A549 (cell line): ENCODE measurements at regions not wholly inside any gene's neighbourhood (a gene's known extent, or its start where the extent isn't known, plus 50 kb on each side); places are given as distances from the start of the nearest gene placed in this dataset.
A peak's percentile ranks its signal among the peaks of the same experiment; 100 is the strongest.
"Not testable (repeated sequence)": the region's sequence is repeated elsewhere in the genome, so short reads cannot be mapped to it uniquely, and the experiment has no call there.

ENCODE experiments used
- ATAC-seq, 2 experiments: fragments of 200-7000 bp in 1 of 2; fragments of >200 bp in 1 of 2; cut with Nextera tagmentation in 1 of 2; cut with Tn5 transposase in 1 of 2; 3 replicates each; pipeline versions ENCODE4 v1.8.0 to v1.9.1; 2018 to 2020; ENCODE audit warnings: mild to moderate bottlenecking in 1 of 2, moderate library complexity in 1 of 2
- CTCF ChIA-PET: fragments of 300-600 bp; sonication (Branson Sonifier 250); formaldehyde crosslinking; extraction: SDS; loops from one replicate; lab custom pipeline; 2021; ENCODE audit warnings: antibody characterized with exemption, inconsistent platforms; lab: Yijun Ruan, JAX
- POLR2A ChIA-PET: fragments of 350-600 bp; formaldehyde crosslinking; extraction: SDS; loops from one replicate; lab custom pipeline; 2021; ENCODE audit warnings: antibody characterized with exemption, inconsistent platforms; lab: Yijun Ruan, JAX
- DNase-seq, 2 experiments: peaks; one replicate each; pipeline versions ENCODE4 v3.0.0 to v3.0.0-alpha.2; 2011 to 2016; ENCODE audit warnings: low read depth in 1 of 2, low spot score in 1 of 2
- FAIRE-seq: peaks from 2 replicates; lab custom pipeline; 2011; peaks lifted over from hg19 to GRCh38; lab: Jason Lieb, UNC
- H3K27ac ChIP-seq, 2 experiments: fragments of >200 bp; sonication (Bioruptor Twin); formaldehyde crosslinking; 3 replicates each; pipeline ENCODE4 v1.5.1; 2016 to 2017
- H3K4me1 ChIP-seq: fragments of >200 bp; sonication (Bioruptor Twin); formaldehyde crosslinking; 3 replicates; pipeline ENCODE4 v1.6.1; 2016
- H3K4me2 ChIP-seq: fragments of >200 bp; sonication (Bioruptor Twin); formaldehyde crosslinking; 3 replicates; pipeline ENCODE4 v1.6.1; 2016
- H3K4me3 ChIP-seq: fragments of >200 bp; sonication (Bioruptor Twin); formaldehyde crosslinking; 3 replicates; pipeline ENCODE4 v1.5.1; 2016
- H3K9me3 ChIP-seq: fragments of >200 bp; sonication (Bioruptor Twin); formaldehyde crosslinking; 3 replicates; pipeline ENCODE4 v1.6.1; 2016
- ESRRA ChIP-seq: fragments of 150-350 bp; IDR thresholded peaks from 2 replicates; pipeline ENCODE4 v1.6.1; 2014; ENCODE audit warnings: mild to moderate bottlenecking, low read length, borderline replicate concordance
- FOSB ChIP-seq: fragments of 250-450 bp; sonication (Bioruptor Pico); IDR thresholded peaks from 2 replicates; pipeline ENCODE4 v1.5.0; 2020; ENCODE audit warnings: mild to moderate bottlenecking, moderate library complexity
- FOXS1 ChIP-seq: fragments of 250-450 bp; sonication (Bioruptor Pico); IDR thresholded peaks from 2 replicates; pipeline ENCODE4 v1.5.0; 2020; ENCODE audit warnings: mild to moderate bottlenecking, moderate library complexity
- HDAC2 ChIP-seq: fragments of 200-600 bp; sonication (generic); IDR thresholded peaks from 2 replicates; pipeline ENCODE4 v1.6.1; 2016
- HOXA7 ChIP-seq: fragments of 250-450 bp; sonication (Bioruptor Pico); IDR thresholded peaks from 2 replicates; pipeline ENCODE4 v1.5.0; 2020; ENCODE audit warnings: mild to moderate bottlenecking, moderate library complexity
- HOXB13 ChIP-seq: fragments of 250-450 bp; sonication (Bioruptor Pico); IDR thresholded peaks from 2 replicates; pipeline ENCODE4 v1.5.0; 2020; ENCODE audit warnings: low read depth, mild to moderate bottlenecking, moderate library complexity
- RNF2 ChIP-seq: fragments of 200-600 bp; sonication (generic); IDR thresholded peaks from 2 replicates; pipeline ENCODE4 v1.6.1; 2016; ENCODE audit warnings: low read depth, mild to moderate bottlenecking, antibody characterized with exemption, moderate library complexity, borderline replicate concordance
- TFCP2L1 ChIP-seq: fragments of 250-450 bp; sonication (Bioruptor Pico); IDR thresholded peaks from 2 replicates; pipeline ENCODE4 v1.5.0; 2021; ENCODE audit warnings: mild to moderate bottlenecking
- TP53 ChIP-seq: fragments of 250-450 bp; sonication (Bioruptor Pico); IDR thresholded peaks from 2 replicates; pipeline ENCODE4 v1.5.0; 2021; ENCODE audit warnings: mild to moderate bottlenecking, moderate library complexity
- WGBS: methylation state at CpG from one replicate; pipeline ENCODE4 v1.1.6; 2017; ENCODE audit errors: missing lambda C conversion rate; 5-methylcytosine and 5-hydroxymethylcytosine counted together
- TF ChIP-seq, protein P1 (sequence below): IDR thresholded peaks from 2 replicates; pipeline ENCODE4 v1.6.1; 2012; ENCODE audit warnings: low read depth, borderline replicate concordance
- TF ChIP-seq, protein P2 (sequence below): fragments of 200-600 bp; sonication (generic); IDR thresholded peaks from 2 replicates; pipeline ENCODE4 v1.6.1; 2016; ENCODE audit warnings: antibody characterized with exemption, mild to moderate bottlenecking, moderate library complexity
- TF ChIP-seq, protein P3 (sequence below): fragments of >200 bp; sonication (Bioruptor Twin); formaldehyde crosslinking; IDR thresholded peaks from 2 replicates; pipeline ENCODE4 v1.6.1; 2016

DNA sequence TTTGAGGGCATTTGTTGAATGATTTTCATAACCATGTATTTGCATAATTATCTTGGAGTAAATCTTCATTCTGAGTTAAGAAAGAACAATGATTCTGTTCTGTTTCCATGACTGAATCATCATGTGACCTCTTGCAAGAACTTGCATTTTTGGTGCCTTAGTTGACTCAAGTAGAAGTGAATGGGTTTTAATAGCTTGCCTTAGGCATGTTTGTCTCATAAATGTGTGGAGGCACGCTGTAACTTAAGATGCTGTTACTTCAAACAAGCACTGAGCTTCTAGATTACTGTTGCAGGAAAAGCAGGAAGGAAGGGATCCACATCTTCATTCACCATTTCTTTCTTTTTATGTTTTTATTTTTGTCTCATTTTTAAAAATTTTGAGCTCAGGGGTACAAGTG, 875.8 kb downstream of the PRIM2 start:
- FAIRE-seq, H3K4me2 ChIP-seq, POLR2A ChIA-PET: not testable (repeated sequence)

DNA sequence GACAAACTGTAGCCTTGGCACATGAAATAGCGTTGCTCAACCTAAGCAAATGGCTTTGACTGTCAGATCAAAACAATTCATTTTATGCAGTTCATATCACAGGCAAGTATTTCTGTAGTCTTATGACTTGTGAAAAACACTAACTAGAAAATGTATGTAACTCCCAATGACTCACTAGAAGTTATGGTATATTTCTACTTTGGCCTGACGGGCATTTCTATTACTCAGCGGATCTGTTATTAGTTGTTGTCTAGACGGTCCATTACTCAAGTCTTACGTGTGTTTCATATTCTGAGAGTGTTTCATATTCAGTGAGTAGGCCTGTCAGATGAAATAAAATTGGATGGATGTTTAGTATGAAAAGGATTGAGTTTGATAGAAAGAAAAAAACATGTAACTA, 880.9 kb downstream of the PRIM2 start:
- Histone ChIP-seq H3K9me3 (no peaks in the 10 kb centered on the region), H3K4me3 (no peak overlapping the region), H3K4me2 (no peak overlapping the region), H3K27ac (no peak overlapping the region), H3K4me1 (no peaks in the 10 kb centered on the region)
- FAIRE-seq (no peak), ATAC-seq (peak in 1 of 2 experiments; percentile 45; a peak in 1 of 6 replicates), DNase-seq (peak in 1 of 2 experiments; percentile 9)
- TF ChIP-seq FOSB (CRISPR knock-in tag) (no peak), ESRRA (no peak), TFCP2L1 (no peak), HOXB13 (CRISPR knock-in tag) (no peak), FOXS1 (CRISPR knock-in tag) (no peak), HOXA7 (no peak), TP53 (no peak)
- TF ChIP-seq, protein P1, sequence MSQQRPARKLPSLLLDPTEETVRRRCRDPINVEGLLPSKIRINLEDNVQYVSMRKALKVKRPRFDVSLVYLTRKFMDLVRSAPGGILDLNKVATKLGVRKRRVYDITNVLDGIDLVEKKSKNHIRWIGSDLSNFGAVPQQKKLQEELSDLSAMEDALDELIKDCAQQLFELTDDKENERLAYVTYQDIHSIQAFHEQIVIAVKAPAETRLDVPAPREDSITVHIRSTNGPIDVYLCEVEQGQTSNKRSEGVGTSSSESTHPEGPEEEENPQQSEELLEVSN: no peak
- TF ChIP-seq, protein P2, sequence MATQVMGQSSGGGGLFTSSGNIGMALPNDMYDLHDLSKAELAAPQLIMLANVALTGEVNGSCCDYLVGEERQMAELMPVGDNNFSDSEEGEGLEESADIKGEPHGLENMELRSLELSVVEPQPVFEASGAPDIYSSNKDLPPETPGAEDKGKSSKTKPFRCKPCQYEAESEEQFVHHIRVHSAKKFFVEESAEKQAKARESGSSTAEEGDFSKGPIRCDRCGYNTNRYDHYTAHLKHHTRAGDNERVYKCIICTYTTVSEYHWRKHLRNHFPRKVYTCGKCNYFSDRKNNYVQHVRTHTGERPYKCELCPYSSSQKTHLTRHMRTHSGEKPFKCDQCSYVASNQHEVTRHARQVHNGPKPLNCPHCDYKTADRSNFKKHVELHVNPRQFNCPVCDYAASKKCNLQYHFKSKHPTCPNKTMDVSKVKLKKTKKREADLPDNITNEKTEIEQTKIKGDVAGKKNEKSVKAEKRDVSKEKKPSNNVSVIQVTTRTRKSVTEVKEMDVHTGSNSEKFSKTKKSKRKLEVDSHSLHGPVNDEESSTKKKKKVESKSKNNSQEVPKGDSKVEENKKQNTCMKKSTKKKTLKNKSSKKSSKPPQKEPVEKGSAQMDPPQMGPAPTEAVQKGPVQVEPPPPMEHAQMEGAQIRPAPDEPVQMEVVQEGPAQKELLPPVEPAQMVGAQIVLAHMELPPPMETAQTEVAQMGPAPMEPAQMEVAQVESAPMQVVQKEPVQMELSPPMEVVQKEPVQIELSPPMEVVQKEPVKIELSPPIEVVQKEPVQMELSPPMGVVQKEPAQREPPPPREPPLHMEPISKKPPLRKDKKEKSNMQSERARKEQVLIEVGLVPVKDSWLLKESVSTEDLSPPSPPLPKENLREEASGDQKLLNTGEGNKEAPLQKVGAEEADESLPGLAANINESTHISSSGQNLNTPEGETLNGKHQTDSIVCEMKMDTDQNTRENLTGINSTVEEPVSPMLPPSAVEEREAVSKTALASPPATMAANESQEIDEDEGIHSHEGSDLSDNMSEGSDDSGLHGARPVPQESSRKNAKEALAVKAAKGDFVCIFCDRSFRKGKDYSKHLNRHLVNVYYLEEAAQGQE: no peak
- POLR2A ChIA-PET: no interaction called here
- WGBS: 24% methylated on average over 5 of the region's 5 CpGs
- CTCF ChIA-PET: no interaction called here

More for the DNA sequence above, 875.8 kb downstream of the PRIM2 start:
- H3K4me3 ChIP-seq, H3K27ac ChIP-seq, H3K4me1 ChIP-seq, CTCF ChIA-PET, ATAC-seq, H3K9me3 ChIP-seq: not testable (repeated sequence)
- WGBS: 0% methylated on average over 1 of the region's 1 CpG
- DNase-seq: peak in 1 of 2 experiments; percentile 2

DNA sequence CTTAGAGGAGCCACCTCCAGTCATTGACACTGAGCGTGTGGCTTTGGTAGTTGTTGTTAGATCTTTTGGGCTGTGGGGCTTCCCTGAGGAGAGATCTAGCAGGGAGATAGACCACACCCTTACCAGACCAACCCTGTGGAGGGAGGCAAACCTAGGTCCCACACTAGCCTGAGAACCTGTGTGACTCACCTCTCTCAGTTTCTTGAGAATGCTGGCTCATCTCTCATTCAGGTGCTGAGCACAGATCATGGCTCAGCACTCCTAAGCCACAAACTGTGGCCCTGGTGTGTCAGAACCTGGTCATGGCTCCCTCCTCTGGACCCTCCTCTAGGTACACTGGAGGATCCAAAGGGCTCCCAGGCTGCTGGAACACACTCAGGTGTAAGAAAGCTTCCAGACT, 919.7 kb downstream of the PRIM2 start:
- H3K4me1 ChIP-seq, DNase-seq, POLR2A ChIA-PET, FAIRE-seq, H3K4me2 ChIP-seq, ATAC-seq, CTCF ChIA-PET, H3K4me3 ChIP-seq, H3K27ac ChIP-seq, H3K9me3 ChIP-seq: not testable (repeated sequence)
- WGBS: 0% methylated on average over 1 of the region's 1 CpG

DNA sequence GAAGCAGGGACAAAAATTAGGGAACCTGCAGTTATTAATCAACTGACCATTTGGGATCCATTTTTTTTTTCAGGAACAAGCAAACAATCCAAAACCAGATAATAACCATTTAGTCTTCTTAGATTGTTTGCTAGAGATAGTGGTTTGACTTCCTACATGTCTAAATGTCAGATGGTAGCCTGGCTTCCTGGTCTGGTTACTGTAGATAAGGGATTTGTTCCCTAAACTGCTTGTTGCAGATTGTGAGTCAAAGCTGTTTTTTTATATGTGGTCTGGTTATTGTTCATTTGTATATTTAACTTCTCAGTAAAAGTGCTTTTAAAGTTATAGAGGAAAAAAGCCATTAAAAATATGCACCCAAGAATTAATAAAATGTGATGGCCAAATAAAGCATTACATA, 921.0 kb downstream of the PRIM2 start:
- ATAC-seq, DNase-seq, H3K4me3 ChIP-seq, H3K9me3 ChIP-seq, H3K27ac ChIP-seq, FAIRE-seq, H3K4me1 ChIP-seq, POLR2A ChIA-PET, H3K4me2 ChIP-seq, CTCF ChIA-PET: not testable (repeated sequence)

DNA sequence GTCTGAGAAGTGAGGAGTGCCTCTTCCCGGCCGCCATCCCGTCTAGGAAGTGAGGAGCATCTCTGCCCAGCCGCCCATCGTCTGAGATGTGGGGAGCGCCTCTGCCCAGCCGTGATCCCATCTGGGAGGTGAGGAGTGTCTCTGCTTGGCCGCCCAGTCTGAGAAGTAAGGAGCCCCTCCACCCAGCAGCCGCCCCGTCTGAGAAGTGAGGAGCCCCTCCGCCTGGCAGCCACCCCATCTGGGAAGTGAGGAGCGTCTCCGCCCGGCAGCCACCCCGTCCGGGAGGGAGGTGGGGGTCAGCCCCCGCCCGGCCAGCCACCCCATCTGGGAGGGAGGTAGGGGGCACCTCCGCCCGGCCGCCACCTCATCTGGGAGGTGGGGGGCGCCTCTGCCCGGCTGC, 940.2 kb downstream of the PRIM2 start:
- H3K9me3 ChIP-seq, FAIRE-seq, H3K4me2 ChIP-seq, DNase-seq, POLR2A ChIA-PET, ATAC-seq, H3K27ac ChIP-seq, CTCF ChIA-PET, H3K4me1 ChIP-seq, H3K4me3 ChIP-seq: not testable (repeated sequence)
- WGBS: no CpG with 5 or more reads among the region's 23 CpGs

DNA sequence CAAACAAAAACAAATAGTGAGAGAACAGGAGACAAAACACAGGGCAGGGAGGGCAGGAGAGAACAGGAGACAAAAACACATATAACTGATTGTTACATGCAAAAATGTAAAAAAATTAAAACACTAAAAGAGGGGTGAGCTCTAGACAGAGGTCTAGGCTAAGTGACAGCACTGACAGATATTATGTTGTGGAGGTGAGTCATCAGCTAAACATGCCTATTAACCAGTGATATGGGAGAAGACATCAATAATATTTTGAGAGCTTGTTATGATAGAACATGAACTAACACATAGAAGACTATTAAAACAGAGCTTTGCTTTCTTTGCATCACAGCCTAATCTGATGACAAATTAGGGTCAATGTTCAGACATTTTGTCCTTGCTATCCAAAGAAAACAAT, 972.7 kb downstream of the PRIM2 start:
- FAIRE-seq (no peak), DNase-seq (no peak), ATAC-seq (no peak)
- Histone ChIP-seq H3K4me3 (no peak overlapping the region), H3K9me3 (no peaks in the 10 kb centered on the region), H3K4me2 (no peak overlapping the region), H3K27ac (no peak overlapping the region), H3K4me1 (no peaks in the 10 kb centered on the region)
- ChIA-PET CTCF (no interaction called here), POLR2A (no interaction called here)
- TF ChIP-seq, protein P3, sequence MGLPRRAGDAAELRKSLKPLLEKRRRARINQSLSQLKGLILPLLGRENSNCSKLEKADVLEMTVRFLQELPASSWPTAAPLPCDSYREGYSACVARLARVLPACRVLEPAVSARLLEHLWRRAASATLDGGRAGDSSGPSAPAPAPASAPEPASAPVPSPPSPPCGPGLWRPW: no peak
- TF ChIP-seq HDAC2 (no peak), HOXA7 (no peak), RNF2 (no peak)

DNA sequence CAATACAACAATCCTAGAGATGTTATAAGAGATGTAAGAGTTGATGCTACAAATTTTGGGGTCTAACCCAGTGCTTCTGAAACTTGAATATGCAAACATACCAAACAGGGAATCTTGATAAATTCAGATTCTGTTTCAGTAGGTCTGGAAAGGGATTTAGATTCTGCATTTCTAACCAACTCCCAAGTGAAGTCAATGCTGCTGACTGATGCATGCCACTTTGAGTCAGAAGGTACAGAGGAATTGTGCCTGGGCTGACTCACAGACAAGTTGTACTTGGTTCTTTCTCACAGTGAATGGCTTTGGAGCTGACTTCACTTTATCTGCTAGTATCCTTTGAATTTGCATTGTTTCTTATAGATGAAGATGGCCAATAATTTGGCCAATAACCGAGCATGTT, 973.9 kb downstream of the PRIM2 start:
- H3K4me3 ChIP-seq, POLR2A ChIA-PET, CTCF ChIA-PET, H3K9me3 ChIP-seq, H3K4me1 ChIP-seq, DNase-seq, H3K27ac ChIP-seq, H3K4me2 ChIP-seq, FAIRE-seq, ATAC-seq: not testable (repeated sequence)
- 0% methylated on average over 1 of the region's 1 CpG for WGBS

DNA sequence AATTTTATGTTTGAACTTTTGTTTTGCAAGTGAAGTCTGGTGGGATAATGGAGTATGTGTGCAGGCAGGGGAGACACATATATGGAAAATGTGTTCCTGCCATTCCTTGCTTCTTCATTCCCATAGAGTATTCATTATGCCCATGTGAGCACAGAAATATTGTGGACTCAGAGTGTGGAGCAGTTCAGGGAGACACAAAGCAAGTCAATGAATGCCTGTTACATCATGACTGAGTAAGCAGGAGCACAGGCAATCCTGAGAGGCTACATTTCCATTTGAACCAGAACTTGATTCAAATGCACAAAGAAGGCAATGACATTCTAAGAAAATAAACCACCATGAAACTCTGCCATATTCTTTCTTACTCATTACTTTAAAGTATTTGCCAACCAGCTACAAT, 990.5 kb downstream of the PRIM2 start:
- H3K4me3 ChIP-seq, H3K4me2 ChIP-seq, ATAC-seq, H3K27ac ChIP-seq, FAIRE-seq, POLR2A ChIA-PET, DNase-seq, H3K4me1 ChIP-seq, CTCF ChIA-PET, H3K9me3 ChIP-seq: not testable (repeated sequence)
